Activated CD8-positive, alpha-beta memory T cell treated with anti-CD3 and anti-CD28 coated beads for 1 hour (primary cell): ENCODE measurements at regions not wholly inside any gene's neighbourhood (a gene's known extent, or its start where the extent isn't known, plus 50 kb on each side); places are given as distances from the start of the nearest gene placed in this dataset.

Experiments used
- DNase-seq, 2 donors: peaks; one replicate each; pipeline ENCODE4 v3.0.0-alpha.2; 2020; ENCODE audit warnings: low read depth in 1 of 2; ENCODE audit errors: extremely low read depth in 1 of 2

- no peak for DNase-seq
Observed at GRCh38 chr4:138894011-138894410, 121.6 kb upstream of the NOCT start.

GRCh38 chr4:138892483-138893407, 122.8 kb upstream of the NOCT start:
- DNase-seq: no peak

- no peak for DNase-seq
Observed at GRCh38 chr4:138891631-138892031, 124.0 kb upstream of the NOCT start.

- no peak for DNase-seq
Observed at GRCh38 chr4:138890891-138891570, 124.5 kb upstream of the NOCT start.

GRCh38 chr4:138889216-138889615, 126.4 kb upstream of the NOCT start:
- DNase-seq: no peak

GRCh38 chr4:138887741-138888140, 127.8 kb upstream of the NOCT start:
- DNase-seq: no peak

- DNase-seq: no peak
Observed at GRCh38 chr4:138887341-138887740, 128.2 kb upstream of the NOCT start.

GRCh38 chr4:138879757-138880156, 135.8 kb upstream of the NOCT start:
- no peak for DNase-seq

GRCh38 chr4:138875891-138876608, 139.5 kb upstream of the NOCT start:
- DNase-seq: no peak

- no peak for DNase-seq
Observed at GRCh38 chr4:138871555-138871875, 144.1 kb upstream of the NOCT start.

GRCh38 chr4:138870737-138871554, 144.6 kb upstream of the NOCT start:
- DNase-seq: peak in 1 of 2 donors; percentile 6

- DNase-seq: no peak
Observed at GRCh38 chr4:138869631-138870030, 145.9 kb upstream of the NOCT start.

GRCh38 chr4:138869165-138869564, 146.4 kb upstream of the NOCT start:
- DNase-seq: no peak

GRCh38 chr4:138868562-138868961, 147.0 kb upstream of the NOCT start:
- DNase-seq: no peak

- no peak for DNase-seq
Observed at GRCh38 chr4:138867404-138867803, 148.2 kb upstream of the NOCT start.

GRCh38 chr4:138866314-138866713, 149.3 kb upstream of the NOCT start:
- no peak for DNase-seq

- no peak for DNase-seq
Observed at GRCh38 chr4:138865765-138866164, 149.8 kb upstream of the NOCT start.

- DNase-seq: no peak
Observed at GRCh38 chr4:138864961-138865720, 150.4 kb upstream of the NOCT start.

- no peak for DNase-seq
Observed at GRCh38 chr4:138863160-138863559, 152.4 kb upstream of the NOCT start.

- DNase-seq: no peak
Observed at GRCh38 chr4:138861135-138861534, 154.4 kb upstream of the NOCT start.
